OCI-LY3 (cell line): ENCODE measurements at regions not wholly inside any gene's neighbourhood (a gene's known extent, or its start where the extent isn't known, plus 50 kb on each side); places are given as distances from the start of the nearest gene placed in this dataset.

ENCODE experiments used
- H2AFZ ChIP-seq: fragments of 200-600, 300-600 bp; shearing (Covaris generic); 2 replicates; pipeline ENCODE4 v1.6.0; 2014; ENCODE audit warnings: antibody characterized with exemption, low read depth, low read length
- H3K27ac ChIP-seq: fragments of 200-600, 300-600 bp; sonication (generic); 2 replicates; pipeline ENCODE4 v1.5.1; 2014; ENCODE audit warnings: mild to moderate bottlenecking, low read length, moderate library complexity, mixed read lengths
- H3K27me3 ChIP-seq: fragments of 200-600, 300-600 bp; sonication (generic); 2 replicates; pipeline ENCODE4 v1.6.1; 2014; ENCODE audit warnings: low read depth, low read length, mixed read lengths
- H3K36me3 ChIP-seq: fragments of 200-600, 300-600 bp; sonication (generic); replicated peaks from 2 replicates; pipeline ENCODE3; 2014; ENCODE audit warnings: low read depth, low read length, mixed read lengths
- H3K4me1 ChIP-seq: fragments of 300-600, 200-600 bp; sonication (generic); 2 replicates; pipeline ENCODE4 v1.6.1; 2014; ENCODE audit warnings: low read length, mixed read lengths
- H3K4me2 ChIP-seq: fragments of 200-600, 300-600 bp; sonication (generic); 2 replicates; pipeline ENCODE4 v1.6.1; 2014; ENCODE audit warnings: low read length, mixed read lengths
- H3K4me3 ChIP-seq: fragments of 300-600, 200-600 bp; sonication (generic); 2 replicates; pipeline ENCODE4 v1.5.1; 2014; ENCODE audit warnings: antibody characterized with exemption, mild to moderate bottlenecking, low read length, moderate library complexity
- H3K79me2 ChIP-seq: fragments of 300-600, 200-600 bp; shearing (Covaris generic); 2 replicates; pipeline ENCODE4 v1.6.1; 2014; ENCODE audit warnings: mild to moderate bottlenecking, low read length, mixed read lengths
- H3K9ac ChIP-seq: fragments of 300-600, 200-600 bp; shearing (Covaris generic); 2 replicates; pipeline ENCODE4 v1.6.0; 2014; ENCODE audit warnings: mild to moderate bottlenecking, low read length, moderate library complexity
- H3K9me3 ChIP-seq: fragments of 200-600, 300-600 bp; shearing (Covaris generic); 2 replicates; pipeline ENCODE4 v1.6.1; 2014; ENCODE audit warnings: low read length, mixed read lengths; ENCODE audit not compliant: insufficient read depth
- H4K20me1 ChIP-seq: fragments of 200-600, 300-600 bp; sonication (generic); 2 replicates; pipeline ENCODE4 v1.6.1; 2016; ENCODE audit warnings: low read length, mixed read lengths; ENCODE audit not compliant: insufficient read depth
- EZH2phosphoT487 ChIP-seq: fragments of 200-600 bp; shearing (Covaris generic); IDR thresholded peaks from 2 replicates; pipeline ENCODE4 v1.6.1; 2018; ENCODE audit warnings: antibody characterized with exemption, mixed run types, low read depth
- TF ChIP-seq, protein P1 (sequence below): fragments of 200-600, 300-600 bp; sonication (generic); IDR thresholded peaks from 2 replicates; pipeline ENCODE4 v1.5.1; 2014; ENCODE audit warnings: antibody characterized with exemption, low read length, low read depth

DNA sequence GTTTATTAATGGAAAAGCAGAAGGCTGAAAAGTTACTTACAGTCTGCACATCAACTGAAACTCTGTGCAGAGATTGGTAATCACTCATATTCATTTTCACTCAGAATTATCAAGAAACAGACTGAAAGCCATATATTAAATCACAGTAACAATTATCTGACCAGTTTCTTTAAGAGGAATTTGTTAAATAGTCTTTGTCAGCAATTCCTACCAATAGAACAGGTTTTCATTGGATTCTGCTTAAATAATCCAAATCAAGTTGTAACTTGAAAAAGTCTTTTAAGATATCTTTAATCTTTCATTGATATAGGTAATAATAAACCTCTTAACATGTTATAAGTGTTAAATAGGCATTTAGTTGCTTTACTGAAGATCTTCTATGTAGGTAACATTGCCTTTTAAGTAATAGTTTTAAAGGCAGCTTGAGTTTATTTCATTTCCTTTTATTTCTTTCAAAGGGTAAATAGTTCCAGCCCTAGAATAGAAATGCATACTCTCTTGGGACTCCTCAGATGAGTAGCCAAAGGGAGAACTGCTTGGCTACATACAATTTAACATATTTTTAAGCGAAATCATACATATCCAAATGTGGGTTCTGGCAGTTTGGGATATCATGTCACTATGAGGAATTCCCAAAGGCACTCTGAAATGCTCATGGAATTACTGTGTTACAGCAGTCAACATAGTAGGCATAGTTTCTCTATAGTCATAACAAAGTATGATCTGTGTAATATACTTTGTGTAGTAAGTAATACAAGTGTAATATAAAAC is 326.0 kb upstream of the SPRY2 start:
- Histone ChIP-seq H3K9me3 (no peaks in the 10 kb centered on the region), H3K27ac (no peak overlapping the region), H3K36me3 (no peaks in the 10 kb centered on the region), H3K4me3 (no peak overlapping the region), H3K4me2 (no peak overlapping the region), H3K27me3 (no peaks in the 10 kb centered on the region), H3K4me1 (no peaks in the 10 kb centered on the region), H3K79me2 (no peaks in the 10 kb centered on the region), H2AFZ (no peak overlapping the region), H3K9ac (no peak overlapping the region), H4K20me1 (no peaks in the 10 kb centered on the region)
- TF ChIP-seq, protein P1, sequence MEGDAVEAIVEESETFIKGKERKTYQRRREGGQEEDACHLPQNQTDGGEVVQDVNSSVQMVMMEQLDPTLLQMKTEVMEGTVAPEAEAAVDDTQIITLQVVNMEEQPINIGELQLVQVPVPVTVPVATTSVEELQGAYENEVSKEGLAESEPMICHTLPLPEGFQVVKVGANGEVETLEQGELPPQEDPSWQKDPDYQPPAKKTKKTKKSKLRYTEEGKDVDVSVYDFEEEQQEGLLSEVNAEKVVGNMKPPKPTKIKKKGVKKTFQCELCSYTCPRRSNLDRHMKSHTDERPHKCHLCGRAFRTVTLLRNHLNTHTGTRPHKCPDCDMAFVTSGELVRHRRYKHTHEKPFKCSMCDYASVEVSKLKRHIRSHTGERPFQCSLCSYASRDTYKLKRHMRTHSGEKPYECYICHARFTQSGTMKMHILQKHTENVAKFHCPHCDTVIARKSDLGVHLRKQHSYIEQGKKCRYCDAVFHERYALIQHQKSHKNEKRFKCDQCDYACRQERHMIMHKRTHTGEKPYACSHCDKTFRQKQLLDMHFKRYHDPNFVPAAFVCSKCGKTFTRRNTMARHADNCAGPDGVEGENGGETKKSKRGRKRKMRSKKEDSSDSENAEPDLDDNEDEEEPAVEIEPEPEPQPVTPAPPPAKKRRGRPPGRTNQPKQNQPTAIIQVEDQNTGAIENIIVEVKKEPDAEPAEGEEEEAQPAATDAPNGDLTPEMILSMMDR, result no peak
- TF ChIP-seq EZH2phosphoT487, result no peak

DNA sequence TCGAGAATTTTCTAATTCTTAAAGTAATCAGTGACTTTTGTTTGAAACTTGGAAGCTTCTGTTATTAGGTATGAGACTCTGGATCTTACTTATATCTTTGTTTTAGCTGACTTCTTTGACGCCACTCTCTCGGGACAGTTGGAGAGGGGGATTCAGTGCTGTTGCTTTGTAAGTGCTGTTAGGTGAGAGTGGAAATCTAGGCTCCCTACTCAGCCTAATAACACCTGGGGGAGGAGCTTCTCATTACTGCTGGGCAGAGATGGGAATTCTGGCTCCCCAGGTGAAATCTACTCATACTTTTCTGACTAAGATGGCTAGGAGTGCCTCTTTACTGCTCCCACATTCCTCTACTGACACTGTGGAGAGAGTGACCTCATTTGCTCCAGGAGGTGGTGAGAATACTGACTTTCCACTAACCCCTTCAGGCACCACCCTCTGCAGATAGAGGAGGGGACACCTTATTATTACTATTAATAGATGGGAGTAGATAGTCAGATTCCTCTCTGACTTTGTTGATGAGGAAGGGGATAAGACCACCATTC is 324.9 kb upstream of the SPRY2 start:
- no peaks in the 10 kb centered on the region for H3K4me1 ChIP-seq
- H3K4me3 ChIP-seq, result no peak overlapping the region
- H3K27me3 ChIP-seq, result no peaks in the 10 kb centered on the region
- no peaks in the 10 kb centered on the region for H4K20me1 ChIP-seq
- no peak overlapping the region for H3K9ac ChIP-seq
- TF ChIP-seq, protein P1, result no peak
- TF ChIP-seq EZH2phosphoT487, result no peak
- no peak overlapping the region for H3K4me2 ChIP-seq
- H3K27ac ChIP-seq, result no peak overlapping the region
- no peaks in the 10 kb centered on the region for H3K79me2 ChIP-seq
- H3K9me3 ChIP-seq, result no peaks in the 10 kb centered on the region; the same call in 1 of the 2 replicates
- no peak overlapping the region for H2AFZ ChIP-seq
- H3K36me3 ChIP-seq, result no peaks in the 10 kb centered on the region

DNA sequence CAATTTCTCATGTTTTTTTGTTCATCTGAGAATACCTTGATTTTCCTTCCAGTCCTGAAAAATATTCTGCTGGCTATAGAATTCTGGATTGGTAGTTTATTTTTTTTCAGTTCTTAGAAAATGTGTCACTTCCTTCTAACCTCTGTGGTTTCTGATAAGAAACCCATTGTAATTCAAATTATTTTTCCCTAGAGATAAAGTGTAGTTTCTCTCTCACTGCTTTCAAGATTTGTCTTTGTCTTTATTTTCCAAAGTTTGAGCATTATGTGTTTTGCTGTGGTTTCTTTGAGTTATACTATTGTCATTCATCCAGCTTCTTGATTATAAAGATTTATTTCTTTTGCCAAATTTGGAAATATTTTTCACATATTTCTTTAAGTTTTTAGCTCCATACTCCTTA is 324.0 kb upstream of the SPRY2 start:
- Histone ChIP-seq H3K9me3 (no peaks in the 10 kb centered on the region; the same call in 1 of the 2 replicates), H3K4me1 (no peaks in the 10 kb centered on the region), H4K20me1 (no peaks in the 10 kb centered on the region), H3K9ac (no peak overlapping the region), H2AFZ (no peak overlapping the region), H3K4me3 (no peak overlapping the region), H3K4me2 (no peak overlapping the region), H3K27ac (no peak overlapping the region), H3K36me3 (no peaks in the 10 kb centered on the region), H3K27me3 (no peaks in the 10 kb centered on the region), H3K79me2 (no peaks in the 10 kb centered on the region)
- TF ChIP-seq, protein P1, result no peak
- no peak for TF ChIP-seq EZH2phosphoT487

- no peaks in the 10 kb centered on the region for H3K79me2 ChIP-seq
- H3K27me3 ChIP-seq, result no peaks in the 10 kb centered on the region
- H3K9me3 ChIP-seq, result no peaks in the 10 kb centered on the region; the same call in 1 of the 2 replicates
- H3K4me2 ChIP-seq, result no peak overlapping the region
- no peak overlapping the region for H3K9ac ChIP-seq
- no peak overlapping the region for H3K27ac ChIP-seq
- no peaks in the 10 kb centered on the region for H4K20me1 ChIP-seq
- no peaks in the 10 kb centered on the region for H3K4me1 ChIP-seq
- H3K4me3 ChIP-seq, result no peak overlapping the region
- TF ChIP-seq, protein P1, result no peak
- TF ChIP-seq EZH2phosphoT487, result no peak
- no peaks in the 10 kb centered on the region for H3K36me3 ChIP-seq
- no peak overlapping the region for H2AFZ ChIP-seq
Measured at GRCh38 chr13:80663788-80664187, 322.9 kb upstream of the SPRY2 start.
